IMR-90 (cell line): ENCODE measurements at regions not wholly inside any gene's neighbourhood (a gene's known extent, or its start where the extent isn't known, plus 50 kb on each side); places are given as distances from the start of the nearest gene placed in this dataset.

Experiments used
- ATAC-seq: fragments of 200-7000 bp; cut with Tn5 transposase; 2 replicates; pipeline ENCODE4 v1.9.1; 2020; ENCODE audit warnings: low read depth, mild to moderate bottlenecking, moderate library complexity
- BruUV-seq: library from RNA; stranded (reverse); fragments of 400-500 nt; replicated peaks from 2 replicates; lab custom pipeline; 2021; lab: Mats Ljungman, UMichigan
- CTCF ChIA-PET: fragments of 300-600 bp; formaldehyde crosslinking; extraction: SDS; loops from one replicate; lab custom pipeline; 2021; ENCODE audit warnings: antibody characterized with exemption; lab: Yijun Ruan, JAX
- POLR2A ChIA-PET: fragments of 300-600 bp; sonication (Branson Sonifier 250); formaldehyde crosslinking; loops from one replicate; lab custom pipeline; 2022; ENCODE audit warnings: antibody characterized with exemption; ENCODE audit not compliant: unreplicated experiment; lab: Charles Lee
- DNase-seq: peaks from one replicate; pipeline ENCODE4 v3.0.0; 2013
- H2AFZ ChIP-seq: replicated peaks from 2 replicates; pipeline ENCODE3; 2013; ENCODE audit warnings: low read length, mild to moderate bottlenecking; ENCODE audit not compliant: poor library complexity
- H2AK5ac ChIP-seq: 2 replicates; pipeline ENCODE4 v1.6.1; 2013; ENCODE audit warnings: low read depth, low read length, inconsistent platforms
- H2AK9ac ChIP-seq: replicated peaks from 2 replicates; pipeline ENCODE3; 2013; ENCODE audit warnings: mild to moderate bottlenecking, low read depth, low read length, moderate library complexity; ENCODE audit not compliant: poor library complexity
- H2BK120ac ChIP-seq: 2 replicates; pipeline ENCODE4 v1.6.1; 2013; ENCODE audit warnings: low read depth, low read length, inconsistent platforms
- H2BK15ac ChIP-seq: 3 replicates; pipeline ENCODE4 v1.6.1; 2013; ENCODE audit warnings: low read depth, low read length, inconsistent platforms
- H2BK20ac ChIP-seq: 2 replicates; pipeline ENCODE4 v1.6.1; 2013; ENCODE audit warnings: low read depth, mild to moderate bottlenecking, inconsistent platforms, low read length, moderate library complexity
- H2BK5ac ChIP-seq: 2 replicates; pipeline ENCODE4 v1.6.1; 2013; ENCODE audit warnings: mild to moderate bottlenecking, low read depth, low read length, inconsistent platforms; ENCODE audit not compliant: poor library complexity, severe bottlenecking
- H3K14ac ChIP-seq: replicated peaks from 2 replicates; pipeline ENCODE4 v1.6.1; 2013; ENCODE audit warnings: low read depth, low read length, inconsistent platforms
- H3K18ac ChIP-seq: 2 replicates; pipeline ENCODE4 v1.6.1; 2013; ENCODE audit warnings: low read depth, low read length, control low read depth
- H3K23ac ChIP-seq: 2 replicates; pipeline ENCODE4 v1.6.1; 2013; ENCODE audit warnings: low read depth, low read length, inconsistent platforms
- H3K27ac ChIP-seq: 2 replicates; pipeline ENCODE4 v1.5.1; 2013; ENCODE audit warnings: mild to moderate bottlenecking, control low read depth, low read length; ENCODE audit not compliant: insufficient read depth
- H3K27me3 ChIP-seq: 2 replicates; pipeline ENCODE4 v1.6.1; 2013; ENCODE audit warnings: low read length; ENCODE audit not compliant: control insufficient read depth, insufficient read depth
- H3K36me3 ChIP-seq: 2 replicates; pipeline ENCODE4 v1.6.1; 2013; ENCODE audit warnings: low read length, mixed read lengths; ENCODE audit not compliant: control insufficient read depth, insufficient read depth
- H3K4ac ChIP-seq: 2 replicates; pipeline ENCODE4 v1.6.1; 2013; ENCODE audit warnings: low read depth, low read length, inconsistent platforms
- H3K4me1 ChIP-seq: 2 replicates; pipeline ENCODE4 v1.6.1; 2013; ENCODE audit warnings: low read length, mixed read lengths; ENCODE audit not compliant: control insufficient read depth, insufficient read depth
- H3K4me2 ChIP-seq: 2 replicates; pipeline ENCODE4 v1.6.1; 2013; ENCODE audit warnings: low read depth, mild to moderate bottlenecking, control low read depth, low read length, moderate library complexity
- H3K4me3 ChIP-seq: 2 replicates; pipeline ENCODE4 v1.5.1; 2013; ENCODE audit warnings: low read depth, mild to moderate bottlenecking, control low read depth, low read length, moderate library complexity; ENCODE audit not compliant: insufficient read depth
- H3K56ac ChIP-seq: 2 replicates; pipeline ENCODE4 v1.6.1; 2013; ENCODE audit warnings: low read length, inconsistent platforms; ENCODE audit not compliant: insufficient read depth; ENCODE audit errors: extremely low read depth
- H3K79me1 ChIP-seq, 2 experiments: 2 replicates each; pipeline ENCODE4 v1.6.1; 2013; ENCODE audit warnings: low read length in 2 of 2, inconsistent platforms in 1 of 2, low read depth in 1 of 2
- H3K9ac ChIP-seq: 2 replicates; pipeline ENCODE4 v1.6.1; 2013; ENCODE audit warnings: low read depth, low read length, control low read depth
- H3K9me1 ChIP-seq: 2 replicates; pipeline ENCODE4 v1.6.1; 2013; ENCODE audit warnings: low read length, inconsistent platforms; ENCODE audit not compliant: insufficient read depth
- H3K9me3 ChIP-seq: 2 replicates; pipeline ENCODE4 v1.6.1; 2013; ENCODE audit warnings: low read length; ENCODE audit not compliant: control insufficient read depth, insufficient read depth
- H4K20me1 ChIP-seq: 2 replicates; pipeline ENCODE4 v1.6.1; 2013; ENCODE audit warnings: low read length, inconsistent platforms; ENCODE audit not compliant: insufficient read depth
- H4K5ac ChIP-seq: 2 replicates; pipeline ENCODE4 v1.6.1; 2013; ENCODE audit warnings: mild to moderate bottlenecking, low read depth, low read length, control low read depth
- H4K8ac ChIP-seq, 2 experiments: 2 replicates each; pipeline ENCODE4 v1.6.1; 2013; ENCODE audit warnings: low read depth in 2 of 2, low read length in 2 of 2, control low read depth in 1 of 2, inconsistent platforms in 1 of 2
- H4K91ac ChIP-seq: 2 replicates; pipeline ENCODE4 v1.6.1; 2013; ENCODE audit warnings: low read depth, low read length, inconsistent platforms; ENCODE audit not compliant: insufficient read depth
- MAZ ChIP-seq: IDR thresholded peaks from 2 replicates; pipeline ENCODE4 v1.6.1; 2012; ENCODE audit warnings: low read depth, mild to moderate bottlenecking, low read length, improper control_type of control experiment, moderate library complexity, borderline replicate concordance
- NFE2L2 ChIP-seq: fragments of 150-350 bp; IDR thresholded peaks from 2 replicates; pipeline ENCODE4 v1.6.1; 2016; ENCODE audit warnings: low read depth, mild to moderate bottlenecking, low read length
- POLR2A ChIP-seq: IDR thresholded peaks from 2 replicates; pipeline ENCODE4 v1.6.1; 2012; ENCODE audit warnings: mild to moderate bottlenecking, low read depth, low read length
- RAD21 ChIP-seq: IDR thresholded peaks from 2 replicates; pipeline ENCODE4 v1.6.1; 2012; ENCODE audit warnings: low read length, improper control_type of control experiment
- RFX5 ChIP-seq: IDR thresholded peaks from 2 replicates; pipeline ENCODE4 v1.8.0; 2012; ENCODE audit warnings: low read depth, mild to moderate bottlenecking, low read length, moderate library complexity
- SMC3 ChIP-seq: fragments of 150-350 bp; IDR thresholded peaks from 2 replicates; pipeline ENCODE4 v1.6.1; 2016; ENCODE audit warnings: low read depth, mild to moderate bottlenecking, antibody characterized with exemption, low read length, moderate library complexity
- WGBS, 2 experiments: methylation state at CpG; one replicate each; pipeline versions ENCODE4 v1.1.5 to v1.1.7; 2013; ENCODE audit warnings: missing lambda C conversion rate in 2 of 2; ENCODE audit not compliant: insufficient read length in 1 of 2; ENCODE audit errors: extremely low coverage in 2 of 2; 5-methylcytosine and 5-hydroxymethylcytosine counted together
- dilution Hi-C: fragments of 300-500 bp; cut with HindIII; formaldehyde crosslinking; loops from one replicate; pipeline ENCODE4 v1.14.3; 2018; ENCODE audit warnings: low sequenced_read_pairs; ENCODE audit not compliant: unreplicated experiment
- in situ Hi-C: fragments of 300-500 bp; cut with MboI; formaldehyde crosslinking; loops from 3 replicates; pipeline ENCODE4 v1.14.3; 2019; ENCODE audit warnings: low sequenced_read_pairs, inconsistent platforms, mixed read lengths
- intact Hi-C: fragments of 100-400 bp; cut with micrococcal nuclease; formaldehyde crosslinking; loops from 2 replicates; pipeline ENCODE4 v1.10.0; 2022
- TF ChIP-seq, protein P1 (sequence below): fragments of 150-350 bp; IDR thresholded peaks from 2 replicates; pipeline ENCODE4 v1.6.1; 2016; ENCODE audit warnings: low read depth, mild to moderate bottlenecking, low read length, moderate library complexity, borderline replicate concordance
- TF ChIP-seq, protein P2 (sequence below): fragments of 150-350 bp; IDR thresholded peaks from 2 replicates; pipeline ENCODE4 v1.6.1; 2017; ENCODE audit warnings: mild to moderate bottlenecking, antibody characterized with exemption, low read length, low read depth
- TF ChIP-seq, protein P3 (sequence below): conservative IDR thresholded peaks from 2 replicates; pipeline ENCODE4 v1.5.1; 2012; ENCODE audit warnings: mild to moderate bottlenecking, low read depth, low read length, improper control_type of control experiment

DNA sequence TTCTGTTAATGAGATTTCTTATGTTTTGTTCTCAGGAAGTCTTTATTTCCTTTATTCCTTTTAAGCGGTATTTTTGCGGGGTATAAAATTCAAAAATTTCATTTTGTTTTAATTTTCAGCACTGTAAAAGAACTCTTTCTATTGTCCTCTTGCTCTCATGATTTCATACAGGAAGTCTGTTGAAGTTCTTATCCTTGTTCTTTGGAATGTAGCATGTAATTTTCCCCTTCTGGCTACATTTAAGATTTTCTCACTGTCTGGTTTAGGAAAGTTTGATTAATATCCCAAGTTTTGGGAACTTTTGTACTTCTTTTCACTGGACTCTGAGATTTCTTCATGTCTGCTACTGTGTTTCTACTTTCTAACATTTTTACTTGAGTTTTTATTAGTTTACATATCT, 581.4 kb upstream of the GJE1 start:
- ATAC-seq = no peak
- no peak for DNase-seq
- H3K4me3 ChIP-seq = no peak overlapping the region
- dilution Hi-C loops (no loop called here), in situ Hi-C loops (no loop called here), intact Hi-C loops (no loop called here)
- H2AFZ ChIP-seq = no peak overlapping the region
- no peak overlapping the region for H2BK20ac ChIP-seq
- H3K9ac ChIP-seq = no peak overlapping the region
- no peak overlapping the region for H3K4me2 ChIP-seq
- no peaks in the 10 kb centered on the region for H4K20me1 ChIP-seq
- no peak overlapping the region for H3K56ac ChIP-seq
- H3K36me3 ChIP-seq = no peaks in the 10 kb centered on the region
- H3K79me1 ChIP-seq = no peaks in the 10 kb centered on the region
- no peaks in the 10 kb centered on the region for H3K9me1 ChIP-seq
- ChIA-PET CTCF (no interaction called here), POLR2A (no interaction called here)
- WGBS, 2 experiments = no CpG with 5 or more reads among the region's 2 CpGs
- no peaks in the 10 kb centered on the region; the same call in 1 of the 2 replicates for H3K4me1 ChIP-seq
- no peak overlapping the region for H2BK5ac ChIP-seq
- TF ChIP-seq, protein P1, sequence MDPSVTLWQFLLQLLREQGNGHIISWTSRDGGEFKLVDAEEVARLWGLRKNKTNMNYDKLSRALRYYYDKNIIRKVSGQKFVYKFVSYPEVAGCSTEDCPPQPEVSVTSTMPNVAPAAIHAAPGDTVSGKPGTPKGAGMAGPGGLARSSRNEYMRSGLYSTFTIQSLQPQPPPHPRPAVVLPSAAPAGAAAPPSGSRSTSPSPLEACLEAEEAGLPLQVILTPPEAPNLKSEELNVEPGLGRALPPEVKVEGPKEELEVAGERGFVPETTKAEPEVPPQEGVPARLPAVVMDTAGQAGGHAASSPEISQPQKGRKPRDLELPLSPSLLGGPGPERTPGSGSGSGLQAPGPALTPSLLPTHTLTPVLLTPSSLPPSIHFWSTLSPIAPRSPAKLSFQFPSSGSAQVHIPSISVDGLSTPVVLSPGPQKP = no peak
- TF ChIP-seq, protein P2, sequence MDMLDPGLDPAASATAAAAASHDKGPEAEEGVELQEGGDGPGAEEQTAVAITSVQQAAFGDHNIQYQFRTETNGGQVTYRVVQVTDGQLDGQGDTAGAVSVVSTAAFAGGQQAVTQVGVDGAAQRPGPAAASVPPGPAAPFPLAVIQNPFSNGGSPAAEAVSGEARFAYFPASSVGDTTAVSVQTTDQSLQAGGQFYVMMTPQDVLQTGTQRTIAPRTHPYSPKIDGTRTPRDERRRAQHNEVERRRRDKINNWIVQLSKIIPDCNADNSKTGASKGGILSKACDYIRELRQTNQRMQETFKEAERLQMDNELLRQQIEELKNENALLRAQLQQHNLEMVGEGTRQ = no peak
- TF ChIP-seq, protein P3, sequence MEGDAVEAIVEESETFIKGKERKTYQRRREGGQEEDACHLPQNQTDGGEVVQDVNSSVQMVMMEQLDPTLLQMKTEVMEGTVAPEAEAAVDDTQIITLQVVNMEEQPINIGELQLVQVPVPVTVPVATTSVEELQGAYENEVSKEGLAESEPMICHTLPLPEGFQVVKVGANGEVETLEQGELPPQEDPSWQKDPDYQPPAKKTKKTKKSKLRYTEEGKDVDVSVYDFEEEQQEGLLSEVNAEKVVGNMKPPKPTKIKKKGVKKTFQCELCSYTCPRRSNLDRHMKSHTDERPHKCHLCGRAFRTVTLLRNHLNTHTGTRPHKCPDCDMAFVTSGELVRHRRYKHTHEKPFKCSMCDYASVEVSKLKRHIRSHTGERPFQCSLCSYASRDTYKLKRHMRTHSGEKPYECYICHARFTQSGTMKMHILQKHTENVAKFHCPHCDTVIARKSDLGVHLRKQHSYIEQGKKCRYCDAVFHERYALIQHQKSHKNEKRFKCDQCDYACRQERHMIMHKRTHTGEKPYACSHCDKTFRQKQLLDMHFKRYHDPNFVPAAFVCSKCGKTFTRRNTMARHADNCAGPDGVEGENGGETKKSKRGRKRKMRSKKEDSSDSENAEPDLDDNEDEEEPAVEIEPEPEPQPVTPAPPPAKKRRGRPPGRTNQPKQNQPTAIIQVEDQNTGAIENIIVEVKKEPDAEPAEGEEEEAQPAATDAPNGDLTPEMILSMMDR = no peak
- no peak for TF ChIP-seq RFX5
- no peak for TF ChIP-seq RAD21
- no peak for TF ChIP-seq MAZ
- no peak for TF ChIP-seq POLR2A
- TF ChIP-seq NFE2L2 = no peak
- TF ChIP-seq SMC3 = no peak
- H2AK9ac ChIP-seq = no peak overlapping the region
- H3K27ac ChIP-seq = no peak overlapping the region
- no TSS peak for BruUV-seq
- H3K4ac ChIP-seq = no peak overlapping the region
- no peak overlapping the region for H4K5ac ChIP-seq
- H3K27me3 ChIP-seq = no peaks in the 10 kb centered on the region
- no peak overlapping the region for H3K23ac ChIP-seq
- H3K9me3 ChIP-seq = peaks cover 2% of the 10 kb centered on the region; the same call in 1 of the 2 replicates
- H2AK5ac ChIP-seq = no peak overlapping the region
- H4K8ac ChIP-seq = no peak overlapping the region
- no peak overlapping the region for H2BK120ac ChIP-seq
- H4K91ac ChIP-seq = no peak overlapping the region
- H2BK15ac ChIP-seq = no peak overlapping the region
- H3K14ac ChIP-seq = no peak overlapping the region
- H3K18ac ChIP-seq = no peak overlapping the region
